GM12864 (cell line): ENCODE measurements at regions not wholly inside any gene's neighbourhood (a gene's known extent, or its start where the extent isn't known, plus 50 kb on each side); places are given as distances from the start of the nearest gene placed in this dataset.

ENCODE experiments used
- DNase-seq: peaks from one replicate; pipeline ENCODE4 v3.0.0-alpha.2; 2011; ENCODE audit warnings: low read depth
- H3K4me3 ChIP-seq: 2 replicates; pipeline ENCODE4 v1.5.1; 2011; ENCODE audit warnings: mild to moderate bottlenecking, low read depth, low read length, control low read depth
- CTCF ChIP-seq: IDR thresholded peaks from 2 replicates; pipeline ENCODE4 v1.5.1; 2011; ENCODE audit warnings: low read depth, mild to moderate bottlenecking, moderate library complexity, low read length, control low read depth, inconsistent platforms; ENCODE audit errors: missing control alignments

- DNase-seq = no peak
- no peak overlapping the region for H3K4me3 ChIP-seq
- TF ChIP-seq CTCF = no peak
Measured at GRCh38 chr15:45743426-45744235, 108.8 kb downstream of the SQOR start.

GRCh38 chr15:45744236-45744589 lies 109.4 kb downstream of the SQOR start:
- no peak for TF ChIP-seq CTCF
- no peak for DNase-seq
- no peak overlapping the region for H3K4me3 ChIP-seq

DNA sequence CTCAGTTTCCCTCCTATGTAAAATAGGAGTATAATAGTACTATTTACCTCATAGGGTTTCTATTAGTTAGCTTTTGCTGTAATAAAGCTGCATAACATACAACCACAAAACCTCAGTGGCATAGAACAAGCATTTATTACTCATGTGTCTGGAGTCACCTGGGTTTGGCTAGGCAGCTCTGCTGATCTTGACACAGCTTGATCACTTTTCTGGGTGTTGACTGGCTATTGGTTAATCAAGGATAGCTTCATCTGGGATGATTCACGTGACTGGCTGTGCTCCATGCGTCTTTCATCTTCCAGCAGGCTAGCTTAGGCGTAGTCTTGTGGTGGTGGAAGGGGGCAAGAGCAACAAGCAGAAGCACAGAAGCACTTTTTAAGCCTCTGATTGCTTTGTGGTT lies 112.6 kb downstream of the SQOR start:
- no peak for DNase-seq
- no peak overlapping the region for H3K4me3 ChIP-seq
- no peak for TF ChIP-seq CTCF

- no peak overlapping the region for H3K4me3 ChIP-seq
- TF ChIP-seq CTCF = no peak
- DNase-seq = no peak
Measured at GRCh38 chr15:45751629-45752028, 116.8 kb downstream of the SQOR start.

GRCh38 chr15:45759936-45760335 lies 125.1 kb downstream of the SQOR start:
- no peak for DNase-seq
- no peak for TF ChIP-seq CTCF
- H3K4me3 ChIP-seq = no peak overlapping the region

DNA sequence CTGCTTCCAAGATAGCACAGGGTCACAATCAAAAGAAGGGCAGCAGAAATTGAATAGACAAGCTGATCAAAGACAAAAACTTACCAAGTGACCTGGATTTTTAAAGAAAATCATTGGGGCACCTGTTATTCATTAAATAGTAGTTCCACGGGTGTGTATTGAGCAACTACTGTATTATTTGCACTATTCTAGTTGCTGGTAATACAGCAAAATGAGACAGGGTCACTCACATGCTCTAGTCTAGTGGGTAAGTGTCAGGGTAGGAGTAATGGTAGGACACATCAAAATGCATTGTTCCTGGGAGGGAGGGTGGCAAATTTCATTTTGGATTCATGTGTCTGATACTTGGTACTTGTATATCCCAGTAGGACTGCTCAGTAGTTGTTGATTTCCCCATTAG lies 127.9 kb downstream of the SQOR start:
- no peak overlapping the region for H3K4me3 ChIP-seq
- no peak for TF ChIP-seq CTCF
- DNase-seq = no peak
